HG02973 (cell line): ENCODE measurements at regions not wholly inside any gene's neighbourhood (a gene's known extent, or its start where the extent isn't known, plus 50 kb on each side); places are given as distances from the start of the nearest gene placed in this dataset.

Experiments used
- ATAC-seq: cut with Tn5 transposase; IDR thresholded peaks from one replicate; pipeline ENCODE4 v1.9.1; 2021; ENCODE audit warnings: moderate library complexity; ENCODE audit not compliant: unreplicated experiment

- ATAC-seq: no peak
Measured at GRCh38 chr6:134866563-134866962, 83.3 kb downstream of the ALDH8A1 start.

- no peak for ATAC-seq
Measured at GRCh38 chr6:134864558-134864957, 85.3 kb downstream of the ALDH8A1 start.

- ATAC-seq: no peak
Measured at GRCh38 chr6:134863763-134864510, 86.0 kb downstream of the ALDH8A1 start.

GRCh38 chr6:134854366-134854765 lies 95.5 kb downstream of the ALDH8A1 start:
- no peak for ATAC-seq

DNA sequence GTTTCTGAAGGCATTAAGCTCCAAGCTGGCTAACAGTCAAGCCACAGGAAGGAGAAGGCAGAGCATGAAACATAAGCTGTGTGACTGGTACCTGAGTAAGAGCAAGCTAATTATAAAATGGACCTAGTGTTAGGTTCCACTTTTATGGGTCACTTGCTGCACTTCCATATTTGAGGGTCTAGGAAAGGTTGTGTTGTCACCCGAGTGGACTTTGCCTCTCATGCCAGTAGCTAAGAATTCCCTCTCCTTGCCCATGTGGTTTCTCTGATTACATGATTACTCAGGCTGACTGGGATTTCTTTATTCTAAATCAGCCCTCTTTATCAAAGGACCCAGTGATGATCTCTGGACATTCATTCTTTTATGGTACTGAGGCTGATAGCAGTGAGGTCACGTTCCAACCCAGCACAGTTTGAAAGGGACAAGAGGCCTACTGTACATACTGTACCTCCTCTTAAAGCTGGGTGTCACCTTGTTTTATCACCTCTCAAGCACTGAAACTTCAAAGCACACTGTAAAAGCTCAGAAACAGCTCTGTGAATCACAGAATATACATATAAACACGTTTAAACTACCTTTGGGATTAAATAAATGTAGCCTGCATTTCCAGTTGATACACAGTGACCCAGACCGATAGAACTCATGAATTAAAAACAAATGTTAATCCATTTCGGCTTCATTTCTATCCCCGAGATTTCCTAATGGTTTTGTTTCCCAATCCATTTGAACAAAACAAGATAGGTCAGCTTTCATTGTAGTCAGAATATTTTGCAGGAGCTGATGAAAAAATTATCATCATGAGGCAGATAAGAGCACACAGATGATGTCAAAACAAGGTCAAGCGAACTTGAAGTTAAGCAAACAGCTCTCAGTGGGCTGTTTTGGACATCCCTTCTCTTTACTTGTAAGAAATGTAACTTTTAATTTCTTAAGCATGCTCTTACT lies 96.5 kb downstream of the ALDH8A1 start:
- ATAC-seq: no peak

DNA sequence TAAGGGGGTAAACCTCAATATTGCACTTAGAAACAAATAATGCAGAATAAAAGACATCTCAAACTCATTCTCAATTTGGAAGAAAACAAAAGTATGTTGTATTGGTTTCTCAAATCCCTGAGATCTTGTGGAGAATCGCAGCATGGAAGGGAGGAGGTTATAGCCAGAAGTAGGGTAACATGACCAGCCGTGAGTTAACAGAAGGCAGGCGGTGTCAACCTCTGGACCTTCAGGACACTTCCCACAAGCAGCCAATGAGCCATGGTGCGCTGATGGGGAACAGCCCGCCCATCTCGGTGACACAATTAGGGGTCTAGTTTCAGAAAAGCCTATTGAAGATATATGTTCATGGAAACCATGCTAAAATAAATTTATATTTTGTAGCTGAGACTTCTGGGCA lies 98.4 kb downstream of the ALDH8A1 start:
- ATAC-seq: no peak

DNA sequence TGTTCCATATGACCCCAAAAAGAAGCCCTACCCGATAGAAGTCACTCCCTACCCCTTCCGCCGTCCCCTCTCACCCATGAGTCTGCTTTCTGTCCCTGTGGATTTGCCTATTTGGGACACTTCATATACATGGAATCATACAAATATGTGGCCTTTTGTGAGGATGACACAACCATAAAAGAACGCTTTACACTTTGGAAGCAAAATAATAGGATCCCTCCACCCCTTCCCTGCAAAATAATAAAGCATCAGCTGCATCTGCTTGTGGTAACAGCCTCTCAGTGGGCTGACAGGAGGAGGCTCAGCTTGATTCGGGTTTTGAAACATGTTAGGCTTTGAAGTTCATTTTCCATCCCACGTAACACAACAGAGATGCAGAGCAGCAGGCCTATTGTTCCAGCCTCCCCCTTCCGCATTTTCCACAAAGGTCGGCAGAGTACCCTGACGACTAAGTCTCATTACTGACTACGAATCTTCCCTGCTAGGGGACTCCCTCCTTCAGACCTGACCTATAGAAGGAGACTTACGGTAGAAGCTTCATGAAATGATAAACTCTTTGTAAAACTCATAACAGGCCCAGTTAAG lies 99.1 kb downstream of the ALDH8A1 start:
- no peak for ATAC-seq

GRCh38 chr6:134849920-134850447 lies 99.9 kb downstream of the ALDH8A1 start:
- ATAC-seq: no peak

DNA sequence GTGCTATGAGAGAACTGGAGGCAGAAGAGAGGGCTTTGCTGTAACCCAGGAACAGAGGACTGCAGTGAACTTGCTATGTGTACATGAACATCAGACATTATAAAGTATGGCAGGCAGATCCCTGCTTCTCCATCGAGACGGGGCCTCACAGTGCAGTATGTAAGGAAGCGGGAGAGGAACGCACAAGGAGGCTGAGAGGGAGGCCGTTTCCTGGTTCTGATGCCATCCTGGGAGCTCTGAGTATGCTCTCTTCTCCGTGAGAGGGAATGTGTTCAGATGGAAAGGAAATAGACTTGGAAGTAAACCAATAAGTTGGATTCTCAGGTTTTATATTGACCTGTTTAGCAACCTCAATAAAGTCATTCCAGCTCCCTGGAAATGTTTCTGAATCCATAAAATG lies 101.8 kb downstream of the ALDH8A1 start:
- no peak for ATAC-seq

GRCh38 chr6:134846865-134847264 lies 103.0 kb downstream of the ALDH8A1 start:
- no peak for ATAC-seq

DNA sequence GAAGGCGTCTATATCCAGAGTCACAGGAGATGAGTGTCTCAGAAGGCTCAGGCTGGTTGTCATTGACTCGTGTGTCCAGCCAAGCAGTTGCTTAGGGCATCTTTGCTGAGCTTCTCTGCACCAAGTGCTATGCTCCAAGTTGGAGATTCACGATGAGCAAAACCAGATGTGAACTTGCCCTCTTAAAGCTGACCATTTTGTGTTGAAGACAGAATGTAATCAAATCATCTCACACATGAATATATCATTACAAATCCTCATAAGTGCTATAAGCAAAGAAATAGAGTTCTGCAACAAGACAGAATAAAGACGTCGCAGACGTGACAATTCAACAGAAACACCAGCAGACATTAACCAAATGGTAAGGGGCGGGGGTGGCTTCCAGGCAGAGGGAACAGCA lies 103.9 kb downstream of the ALDH8A1 start:
- ATAC-seq: no peak

GRCh38 chr6:134844120-134844519 lies 105.8 kb downstream of the ALDH8A1 start:
- ATAC-seq: no peak

- peak; percentile 65 for ATAC-seq
Measured at GRCh38 chr6:134840086-134840867, 109.6 kb downstream of the ALDH8A1 start.

GRCh38 chr6:134835993-134836392 lies 113.9 kb downstream of the ALDH8A1 start:
- ATAC-seq: no peak

DNA sequence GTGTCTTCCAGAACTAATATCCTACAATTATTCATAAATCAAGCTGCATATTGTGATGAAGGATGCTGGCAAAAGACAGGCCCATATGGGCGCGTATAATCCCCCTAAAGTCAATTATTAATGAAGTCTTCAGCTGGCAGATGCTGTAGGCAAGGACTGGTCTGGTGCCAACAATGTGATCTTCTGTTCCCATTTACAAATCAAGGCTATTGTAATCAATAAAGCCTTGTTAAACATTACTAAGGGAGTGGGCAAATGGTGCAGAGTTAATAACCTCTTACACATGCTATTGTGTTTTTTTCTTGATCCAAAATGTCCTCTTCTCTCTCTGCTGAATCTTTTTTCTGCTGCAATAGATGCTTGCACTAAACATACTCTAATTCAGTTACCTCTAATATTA lies 119.0 kb downstream of the ALDH8A1 start:
- no peak for ATAC-seq

- no peak for ATAC-seq
Measured at GRCh38 chr6:134830194-134830593, 119.7 kb downstream of the ALDH8A1 start.

GRCh38 chr6:134828641-134829040 lies 121.3 kb downstream of the ALDH8A1 start:
- no peak for ATAC-seq

DNA sequence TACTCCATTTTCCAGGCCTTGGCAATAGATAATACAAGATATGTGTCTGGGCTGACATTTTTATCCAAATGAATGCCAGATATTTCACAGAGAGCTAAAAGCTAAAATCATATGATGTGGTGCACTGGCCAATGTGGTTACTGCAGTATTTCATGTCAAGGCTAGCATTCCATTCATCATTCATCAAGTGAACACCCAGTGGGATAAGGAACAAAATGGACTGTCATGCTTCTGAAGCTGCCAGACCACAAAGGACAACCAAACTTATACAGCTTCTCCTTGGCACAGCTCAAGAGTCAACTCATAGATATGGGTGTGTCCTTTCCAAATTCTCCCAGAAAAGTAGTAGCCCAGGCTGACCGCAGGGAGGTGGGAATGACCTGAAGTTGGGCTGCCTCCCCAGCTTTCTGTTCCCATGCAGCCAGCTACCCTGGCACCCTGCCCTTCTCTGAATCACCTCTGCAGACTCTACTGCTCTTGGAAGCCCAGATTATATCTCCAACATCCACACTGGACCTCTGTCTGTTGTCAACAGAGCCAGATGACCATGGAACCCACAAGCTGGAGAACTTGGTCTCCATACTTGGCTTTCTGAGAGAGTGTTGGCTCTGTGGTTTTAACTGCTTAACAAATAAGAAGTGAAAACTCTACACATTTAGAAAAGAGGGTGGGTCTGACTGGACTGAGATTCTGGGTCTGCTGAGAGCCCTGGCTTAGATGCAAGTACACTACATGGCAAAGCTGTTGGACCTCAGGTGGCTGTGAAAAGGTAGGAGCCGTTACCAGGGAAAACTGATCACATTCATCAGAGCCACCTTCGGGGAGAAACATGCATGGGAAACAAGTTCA lies 122.8 kb downstream of the ALDH8A1 start:
- ATAC-seq: no peak

GRCh38 chr6:134823710-134824034 lies 126.2 kb downstream of the ALDH8A1 start:
- ATAC-seq: no peak
